ENCODE measurements at regions not wholly inside any gene's neighbourhood (a gene's known extent, or its start where the extent isn't known, plus 50 kb on each side); places are given as distances from the start of the nearest gene placed in this dataset.

- no peaks in the 10 kb centered on the region for H3K36me3 ChIP-seq
- TF ChIP-seq CTCF (IDR thresholded peaks at IDR 0.05; ENCODE audit: low read depth, low read length), result no peak
- DNase-seq (ENCODE audit: low read depth in 1 of 2, low spot score in 1 of 2), result no peak
- no peak overlapping the region for H3K4me3 ChIP-seq
- H3K27ac ChIP-seq, result no peak overlapping the region
- no peaks in the 10 kb centered on the region for H3K9me3 ChIP-seq (ENCODE audit: low read depth)
- H3K27me3 ChIP-seq, result no peaks in the 10 kb centered on the region
- no peaks in the 10 kb centered on the region for H3K4me1 ChIP-seq (ENCODE audit: low read depth)
Observed at GRCh38 chr5:87150630-87151029, 117.1 kb upstream of the RASA1 start.

DNA sequence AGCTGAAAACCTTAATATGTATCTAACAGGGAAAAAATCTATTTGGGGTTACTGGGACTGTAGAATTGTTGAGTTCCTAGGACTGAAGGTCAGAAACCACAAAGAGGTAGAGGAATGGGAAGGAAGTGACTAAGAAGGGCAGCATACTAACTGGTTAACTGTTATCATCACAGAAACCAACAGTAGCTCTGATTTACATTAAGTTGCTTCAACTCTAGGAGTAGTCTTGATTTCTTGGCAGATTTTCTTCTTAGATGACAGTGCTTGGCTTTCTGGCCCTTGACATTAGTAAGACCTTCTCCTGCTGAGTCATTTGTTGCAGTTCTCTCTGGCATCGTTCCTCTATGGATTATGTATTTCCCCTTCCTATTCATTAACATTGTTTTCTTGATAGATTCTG, 116.1 kb upstream of the RASA1 start:
- Histone ChIP-seq H3K27me3 (no peaks in the 10 kb centered on the region), H3K9me3 (ENCODE audit: low read depth) (no peaks in the 10 kb centered on the region), H3K27ac (no peak overlapping the region), H3K4me1 (ENCODE audit: low read depth) (no peaks in the 10 kb centered on the region), H3K36me3 (no peaks in the 10 kb centered on the region), H3K4me3 (no peak overlapping the region)
- DNase-seq (ENCODE audit: low read depth in 1 of 2, low spot score in 1 of 2), result peak in 1 of 2 donors; percentile 80
- no peak for TF ChIP-seq CTCF (IDR thresholded peaks at IDR 0.05; ENCODE audit: low read depth, low read length)

- Histone ChIP-seq H3K36me3 (no peaks in the 10 kb centered on the region), H3K4me3 (no peak overlapping the region), H3K9me3 (ENCODE audit: low read depth) (no peaks in the 10 kb centered on the region), H3K27ac (no peak overlapping the region), H3K27me3 (no peaks in the 10 kb centered on the region), H3K4me1 (ENCODE audit: low read depth) (no peaks in the 10 kb centered on the region)
- no peak for DNase-seq (ENCODE audit: low read depth in 1 of 2, low spot score in 1 of 2)
- no peak for TF ChIP-seq CTCF (IDR thresholded peaks at IDR 0.05; ENCODE audit: low read depth, low read length)
Observed at GRCh38 chr5:87152886-87153285, 114.8 kb upstream of the RASA1 start.

DNA sequence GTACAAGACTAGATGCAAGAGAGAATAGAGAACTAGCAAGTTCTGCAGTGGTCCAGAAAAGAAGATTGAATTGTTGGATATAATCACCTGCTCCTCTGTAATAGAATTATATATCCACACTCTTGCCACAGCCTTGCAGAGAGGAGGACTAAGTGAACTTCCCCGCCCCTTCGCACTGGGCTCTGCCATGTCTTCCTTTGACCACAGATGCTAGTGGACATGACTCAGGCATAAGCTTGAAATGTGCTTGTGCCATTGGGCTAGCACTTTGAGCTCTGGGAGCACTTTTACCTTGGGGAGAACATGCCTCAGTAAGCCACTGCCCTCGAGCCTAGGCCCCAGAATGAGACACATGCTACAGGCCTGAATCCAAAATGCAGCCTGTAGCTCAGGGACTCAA, 113.5 kb upstream of the RASA1 start:
- no peaks in the 10 kb centered on the region for H3K9me3 ChIP-seq (ENCODE audit: low read depth)
- no peaks in the 10 kb centered on the region for H3K36me3 ChIP-seq
- no peak overlapping the region for H3K27ac ChIP-seq
- no peak for TF ChIP-seq CTCF (IDR thresholded peaks at IDR 0.05; ENCODE audit: low read depth, low read length)
- H3K4me1 ChIP-seq (ENCODE audit: low read depth), result no peaks in the 10 kb centered on the region
- H3K27me3 ChIP-seq, result no peaks in the 10 kb centered on the region
- no peak overlapping the region for H3K4me3 ChIP-seq
- no peak for DNase-seq (ENCODE audit: low read depth in 1 of 2, low spot score in 1 of 2)

DNA sequence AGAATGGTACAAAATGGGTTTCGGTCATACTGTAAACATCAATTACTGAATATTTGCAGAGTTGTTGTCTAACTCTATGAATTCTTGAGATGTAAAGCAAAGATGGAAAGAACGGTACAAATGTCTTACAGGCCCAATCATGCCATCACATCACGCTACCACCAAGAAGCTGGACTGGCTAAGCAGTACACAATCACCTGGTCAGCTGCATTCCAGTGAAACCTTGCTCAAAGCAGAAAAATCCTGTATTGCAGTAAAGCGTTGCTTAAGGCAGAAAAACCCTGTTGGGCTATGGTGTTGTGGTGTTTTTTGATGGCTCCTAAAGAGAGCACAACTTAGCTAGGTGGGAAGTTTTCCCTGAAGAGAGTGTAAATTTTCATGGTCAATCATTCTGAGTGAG, 112.6 kb upstream of the RASA1 start:
- TF ChIP-seq CTCF (IDR thresholded peaks at IDR 0.05; ENCODE audit: low read depth, low read length), result no peak
- DNase-seq (ENCODE audit: low read depth in 1 of 2, low spot score in 1 of 2), result no peak

GRCh38 chr5:87156631-87157030, 111.1 kb upstream of the RASA1 start:
- Histone ChIP-seq H3K27ac (no peak overlapping the region), H3K4me3 (no peak overlapping the region), H3K36me3 (no peaks in the 10 kb centered on the region), H3K9me3 (ENCODE audit: low read depth) (no peaks in the 10 kb centered on the region), H3K4me1 (ENCODE audit: low read depth) (no peaks in the 10 kb centered on the region), H3K27me3 (no peaks in the 10 kb centered on the region)
- DNase-seq (ENCODE audit: low read depth in 1 of 2, low spot score in 1 of 2), result no peak
- TF ChIP-seq CTCF (IDR thresholded peaks at IDR 0.05; ENCODE audit: low read depth, low read length), result no peak

More for the DNA sequence above, 112.6 kb upstream of the RASA1 start:
- Histone ChIP-seq H3K27ac (no peak overlapping the region), H3K27me3 (no peaks in the 10 kb centered on the region), H3K36me3 (no peaks in the 10 kb centered on the region), H3K9me3 (ENCODE audit: low read depth) (no peaks in the 10 kb centered on the region), H3K4me1 (ENCODE audit: low read depth) (no peaks in the 10 kb centered on the region), H3K4me3 (no peak overlapping the region)

Measured in cardiac muscle cell (in vitro differentiated cells and primary cell).